ENCODE measurements at regions not wholly inside any gene's neighbourhood (a gene's known extent, or its start where the extent isn't known, plus 50 kb on each side); places are given as distances from the start of the nearest gene placed in this dataset.

DNA sequence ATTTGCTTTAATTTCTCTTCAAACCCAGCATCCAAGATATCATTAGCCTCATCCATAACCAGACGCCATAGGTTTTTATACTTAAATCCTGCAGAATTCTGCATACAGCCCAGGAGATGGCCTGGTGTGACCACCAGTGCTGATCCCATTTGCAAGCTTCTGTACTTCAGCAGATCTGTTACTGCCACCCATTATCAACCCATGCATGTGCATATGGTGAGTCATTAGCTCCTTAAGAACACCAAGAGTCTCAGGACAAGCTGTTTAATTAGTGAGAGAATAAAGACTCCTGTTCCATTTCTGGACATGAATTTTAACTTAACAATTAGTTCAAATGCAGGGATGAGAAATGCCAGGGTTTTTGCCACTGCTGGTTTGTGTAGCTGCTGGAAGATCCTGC is 110.7 kb upstream of the TANK start:
- H3K9me3 ChIP-seq (ENCODE audit: control insufficient read depth in 1 of 2, insufficient read depth in 1 of 2, low read length in 2 of 2), result no peaks in the 10 kb centered on the region
- H3K4me1 ChIP-seq (ENCODE audit: insufficient read depth, low read length), result no peaks in the 10 kb centered on the region
- DNase-seq, result no peak
- H3K4me3 ChIP-seq (ENCODE audit: low read length), result no peak overlapping the region
- no peaks in the 10 kb centered on the region for H3K4me1 Mint-ChIP-seq (ENCODE audit: low read depth)
- no peak overlapping the region for H3K27ac ChIP-seq (ENCODE audit: low read depth in 1 of 2, low read length in 2 of 2)
- no peak overlapping the region for H3K27ac Mint-ChIP-seq
- no peaks in the 10 kb centered on the region for H3K36me3 ChIP-seq (ENCODE audit: insufficient read depth, low read length)
- peaks cover 32% of the 10 kb centered on the region for H3K27me3 Mint-ChIP-seq
- intact Hi-C loops (cut with DNase I, micrococcal nuclease), result no loop called here
- no peak for ATAC-seq (ENCODE audit: poor library complexity)
- no peak for TF ChIP-seq CTCF (IDR thresholded peaks at IDR 0.05)
- no peaks in the 10 kb centered on the region for H3K36me3 Mint-ChIP-seq (ENCODE audit: low read depth)
- CTCF ChIA-PET, result no interaction called here
- H3K9me3 Mint-ChIP-seq, result no peaks in the 10 kb centered on the region
- POLR2A ChIA-PET, result no interaction called here
- H3K27me3 ChIP-seq (ENCODE audit: control insufficient read depth in 1 of 2, insufficient read depth in 2 of 2, low read length in 2 of 2), result peaks cover 7 to 24% of the 10 kb centered on the region in 2 experiments
- no peak overlapping the region for H3K4me3 Mint-ChIP-seq

DNA sequence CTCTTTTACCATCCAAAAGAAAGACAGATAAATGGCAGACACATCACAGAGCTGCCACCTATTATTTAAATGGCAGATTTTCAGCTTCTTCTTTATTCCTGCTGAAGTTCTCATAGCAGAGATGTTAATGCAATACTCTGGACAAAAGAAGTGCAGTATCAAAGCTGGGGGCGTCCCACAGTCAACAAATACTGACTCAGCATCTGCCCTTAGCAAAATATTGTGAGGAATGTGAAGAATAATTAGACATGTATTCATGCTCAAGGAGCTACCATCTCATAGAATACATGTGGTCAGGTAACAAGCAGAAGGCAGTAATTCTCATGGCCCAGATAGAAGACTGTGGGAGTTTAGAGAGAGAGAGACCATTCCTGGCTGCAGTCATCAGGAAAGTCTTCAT is 108.0 kb upstream of the TANK start:
- ChIA-PET CTCF (interaction anchor here (0.9 kb wide), 1 partner anchor 11 kb away, joined by 3 read pairs; no protein-coding TSS in a partner anchor), POLR2A (no interaction called here)
- H3K4me1 Mint-ChIP-seq (ENCODE audit: low read depth), result no peaks in the 10 kb centered on the region
- H3K27ac Mint-ChIP-seq, result no peak overlapping the region
- ATAC-seq (ENCODE audit: poor library complexity) (no peak), DNase-seq (no peak)
- peaks cover 27% of the 10 kb centered on the region for H3K27me3 Mint-ChIP-seq
- no peaks in the 10 kb centered on the region for H3K36me3 ChIP-seq (ENCODE audit: insufficient read depth, low read length)
- H3K9me3 Mint-ChIP-seq, result no peaks in the 10 kb centered on the region
- H3K36me3 Mint-ChIP-seq (ENCODE audit: low read depth), result no peaks in the 10 kb centered on the region
- no peaks in the 10 kb centered on the region for H3K4me1 ChIP-seq (ENCODE audit: insufficient read depth, low read length)
- H3K4me3 Mint-ChIP-seq, result no peak overlapping the region
- intact Hi-C loops (cut with DNase I, micrococcal nuclease), result no loop called here
- no peak for TF ChIP-seq CTCF (IDR thresholded peaks at IDR 0.05)
- H3K9me3 ChIP-seq (ENCODE audit: control insufficient read depth in 1 of 2, insufficient read depth in 1 of 2, low read length in 2 of 2), result no peaks in the 10 kb centered on the region
- H3K4me3 ChIP-seq (ENCODE audit: low read length), result no peak overlapping the region
- H3K27me3 ChIP-seq (ENCODE audit: control insufficient read depth in 1 of 2, insufficient read depth in 2 of 2, low read length in 2 of 2), result peaks cover 7 to 20% of the 10 kb centered on the region in 2 experiments
- H3K27ac ChIP-seq (ENCODE audit: low read depth in 1 of 2, low read length in 2 of 2), result no peak overlapping the region

DNA sequence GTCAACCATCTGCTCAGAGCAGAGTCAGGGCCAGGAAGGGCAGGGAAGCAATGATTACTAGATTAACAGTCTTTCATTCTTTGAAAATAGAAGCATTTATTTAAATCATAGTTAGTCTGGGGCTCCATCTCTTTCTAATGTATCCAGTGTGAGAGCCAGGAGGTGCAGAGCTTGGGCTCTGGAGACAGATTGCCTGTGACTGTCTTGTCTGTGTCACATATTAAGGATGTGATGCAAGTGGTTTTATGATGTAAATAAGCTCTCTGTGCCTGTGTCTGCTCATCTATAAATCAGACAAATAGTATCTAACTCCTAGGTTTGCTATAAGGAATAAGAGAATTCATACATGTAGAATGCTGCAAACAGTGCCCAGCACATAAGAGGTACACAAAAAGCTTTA is 104.9 kb upstream of the TANK start:
- Mint-ChIP-seq H3K4me1 (ENCODE audit: low read depth) (no peaks in the 10 kb centered on the region), H3K4me3 (no peak overlapping the region), H3K36me3 (ENCODE audit: low read depth) (no peaks in the 10 kb centered on the region), H3K9me3 (no peaks in the 10 kb centered on the region), H3K27me3 (peaks cover 15% of the 10 kb centered on the region), H3K27ac (no peak overlapping the region)
- no peak for ATAC-seq (ENCODE audit: poor library complexity)
- H3K4me3 ChIP-seq (ENCODE audit: low read length), result no peak overlapping the region
- ChIA-PET CTCF (interaction anchor here (1.3 kb wide), 1 partner anchor 8 kb away, joined by 5 read pairs; no protein-coding TSS in a partner anchor), POLR2A (no interaction called here)
- intact Hi-C loops (cut with DNase I, micrococcal nuclease), result no loop called here
- no peak for DNase-seq
- no peaks in the 10 kb centered on the region for H3K9me3 ChIP-seq (ENCODE audit: control insufficient read depth in 1 of 2, insufficient read depth in 1 of 2, low read length in 2 of 2)
- no peaks in the 10 kb centered on the region for H3K4me1 ChIP-seq (ENCODE audit: insufficient read depth, low read length)
- H3K27ac ChIP-seq (ENCODE audit: low read depth in 1 of 2, low read length in 2 of 2), result no peak overlapping the region
- peaks cover 0 to 17% of the 10 kb centered on the region in 2 experiments for H3K27me3 ChIP-seq (ENCODE audit: control insufficient read depth in 1 of 2, insufficient read depth in 2 of 2, low read length in 2 of 2)
- no peak for TF ChIP-seq CTCF (IDR thresholded peaks at IDR 0.05)
- no peaks in the 10 kb centered on the region for H3K36me3 ChIP-seq (ENCODE audit: insufficient read depth, low read length)
